Loucy (cell line): ENCODE measurements at regions not wholly inside any gene's neighbourhood (a gene's known extent, or its start where the extent isn't known, plus 50 kb on each side); places are given as distances from the start of the nearest gene placed in this dataset.

ENCODE experiments used
- CTCF ChIP-seq: fragments of 200-600 bp; sonication (generic); conservative IDR thresholded peaks from 2 replicates; pipeline ENCODE4 v1.5.1; 2014; ENCODE audit warnings: mild to moderate bottlenecking, antibody characterized with exemption, low read length
- EZH2phosphoT487 ChIP-seq: fragments of 200-600 bp; IDR thresholded peaks from 2 replicates; pipeline ENCODE4 v1.6.1; 2018; ENCODE audit warnings: antibody characterized with exemption, mild to moderate bottlenecking, moderate library complexity, borderline replicate concordance

GRCh38 chr1:188857526-188858087, 1620.1 kb downstream of the BRINP3 start:
- no peak for TF ChIP-seq CTCF
- no peak for TF ChIP-seq EZH2phosphoT487
